Endothelial cell (in vitro differentiated cells): ENCODE measurements at regions not wholly inside any gene's neighbourhood (a gene's known extent, or its start where the extent isn't known, plus 50 kb on each side); places are given as distances from the start of the nearest gene placed in this dataset.

Source experiments
- DNase-seq: peaks from one replicate; pipeline ENCODE4 v3.0.0; 2021; ENCODE audit warnings: low spot score
- H3K27ac Mint-ChIP-seq: one replicate; pipeline ENCODE4 v1.8.0; 2021; ENCODE audit warnings: mixed read lengths, inconsistent platforms; ENCODE audit not compliant: unreplicated experiment
- H3K27me3 Mint-ChIP-seq: one replicate; pipeline ENCODE4 v1.8.0; 2021; ENCODE audit warnings: mild to moderate bottlenecking, moderate library complexity, mixed read lengths, inconsistent platforms; ENCODE audit not compliant: unreplicated experiment
- H3K36me3 Mint-ChIP-seq: one replicate; pipeline ENCODE4 v1.8.0; 2021; ENCODE audit warnings: mild to moderate bottlenecking, low read depth, mixed read lengths, inconsistent platforms; ENCODE audit not compliant: unreplicated experiment
- H3K4me1 Mint-ChIP-seq: one replicate; pipeline ENCODE4 v1.8.0; 2021; ENCODE audit warnings: mild to moderate bottlenecking, mixed read lengths, inconsistent platforms; ENCODE audit not compliant: unreplicated experiment
- H3K4me3 Mint-ChIP-seq: one replicate; pipeline ENCODE4 v1.8.0; 2021; ENCODE audit warnings: mild to moderate bottlenecking, mixed read lengths, inconsistent platforms; ENCODE audit not compliant: unreplicated experiment
- H3K9me3 Mint-ChIP-seq: one replicate; pipeline ENCODE4 v1.8.0; 2021; ENCODE audit warnings: mixed read lengths, inconsistent platforms; ENCODE audit not compliant: unreplicated experiment
- CTCF ChIP-seq: fragments of 200-600 bp; sonication (generic); IDR thresholded peaks from one replicate; pipeline ENCODE4 v1.5.0; 2021; ENCODE audit warnings: antibody characterized with exemption; ENCODE audit not compliant: unreplicated experiment

DNA sequence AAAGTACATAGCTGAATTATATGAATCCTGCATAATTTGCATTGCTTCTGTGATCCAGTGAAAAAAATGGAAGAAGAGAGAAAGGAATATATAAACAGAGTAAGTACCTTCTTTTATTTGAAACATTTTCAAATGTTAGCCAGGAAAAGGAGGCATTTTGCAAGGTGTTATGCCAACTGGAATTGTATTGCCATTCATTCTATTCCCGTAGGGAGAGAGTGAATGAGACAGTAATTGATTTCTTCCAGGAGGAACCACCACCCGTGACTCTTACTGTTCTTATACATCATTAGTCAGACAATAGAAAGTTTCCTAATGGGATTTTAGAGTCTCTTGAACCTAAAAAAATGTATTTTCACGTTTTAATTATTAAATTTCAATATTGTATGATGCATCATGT lies 324.1 kb upstream of the ALCAM start:
- no peak for DNase-seq
- H3K9me3 Mint-ChIP-seq = no peaks in the 10 kb centered on the region
- H3K27ac Mint-ChIP-seq = no peak overlapping the region
- no peak for TF ChIP-seq CTCF
- H3K4me3 Mint-ChIP-seq = no peak overlapping the region
- no peaks in the 10 kb centered on the region for H3K27me3 Mint-ChIP-seq
- H3K36me3 Mint-ChIP-seq = no peaks in the 10 kb centered on the region
- H3K4me1 Mint-ChIP-seq = peaks cover 8% of the 10 kb centered on the region

- H3K4me1 Mint-ChIP-seq = no peaks in the 10 kb centered on the region
- H3K27me3 Mint-ChIP-seq = peaks cover 3% of the 10 kb centered on the region
- no peak for TF ChIP-seq CTCF
- no peaks in the 10 kb centered on the region for H3K9me3 Mint-ChIP-seq
- DNase-seq = no peak
- H3K36me3 Mint-ChIP-seq = no peaks in the 10 kb centered on the region
- H3K27ac Mint-ChIP-seq = no peak overlapping the region
- no peak overlapping the region for H3K4me3 Mint-ChIP-seq
Measured at GRCh38 chr3:105051111-105051510, 315.6 kb upstream of the ALCAM start.

GRCh38 chr3:105051972-105052371 lies 314.7 kb upstream of the ALCAM start:
- Mint-ChIP-seq H3K27me3 (peaks cover 3% of the 10 kb centered on the region), H3K9me3 (no peaks in the 10 kb centered on the region), H3K36me3 (no peaks in the 10 kb centered on the region), H3K4me1 (no peaks in the 10 kb centered on the region), H3K27ac (no peak overlapping the region), H3K4me3 (no peak overlapping the region)
- TF ChIP-seq CTCF = no peak
- DNase-seq = no peak

GRCh38 chr3:105062853-105063252 lies 303.9 kb upstream of the ALCAM start:
- H3K4me1 Mint-ChIP-seq = no peaks in the 10 kb centered on the region
- DNase-seq = no peak
- no peak overlapping the region for H3K4me3 Mint-ChIP-seq
- H3K27me3 Mint-ChIP-seq = no peaks in the 10 kb centered on the region
- no peaks in the 10 kb centered on the region for H3K9me3 Mint-ChIP-seq
- no peak for TF ChIP-seq CTCF
- no peak overlapping the region for H3K27ac Mint-ChIP-seq
- no peaks in the 10 kb centered on the region for H3K36me3 Mint-ChIP-seq

DNA sequence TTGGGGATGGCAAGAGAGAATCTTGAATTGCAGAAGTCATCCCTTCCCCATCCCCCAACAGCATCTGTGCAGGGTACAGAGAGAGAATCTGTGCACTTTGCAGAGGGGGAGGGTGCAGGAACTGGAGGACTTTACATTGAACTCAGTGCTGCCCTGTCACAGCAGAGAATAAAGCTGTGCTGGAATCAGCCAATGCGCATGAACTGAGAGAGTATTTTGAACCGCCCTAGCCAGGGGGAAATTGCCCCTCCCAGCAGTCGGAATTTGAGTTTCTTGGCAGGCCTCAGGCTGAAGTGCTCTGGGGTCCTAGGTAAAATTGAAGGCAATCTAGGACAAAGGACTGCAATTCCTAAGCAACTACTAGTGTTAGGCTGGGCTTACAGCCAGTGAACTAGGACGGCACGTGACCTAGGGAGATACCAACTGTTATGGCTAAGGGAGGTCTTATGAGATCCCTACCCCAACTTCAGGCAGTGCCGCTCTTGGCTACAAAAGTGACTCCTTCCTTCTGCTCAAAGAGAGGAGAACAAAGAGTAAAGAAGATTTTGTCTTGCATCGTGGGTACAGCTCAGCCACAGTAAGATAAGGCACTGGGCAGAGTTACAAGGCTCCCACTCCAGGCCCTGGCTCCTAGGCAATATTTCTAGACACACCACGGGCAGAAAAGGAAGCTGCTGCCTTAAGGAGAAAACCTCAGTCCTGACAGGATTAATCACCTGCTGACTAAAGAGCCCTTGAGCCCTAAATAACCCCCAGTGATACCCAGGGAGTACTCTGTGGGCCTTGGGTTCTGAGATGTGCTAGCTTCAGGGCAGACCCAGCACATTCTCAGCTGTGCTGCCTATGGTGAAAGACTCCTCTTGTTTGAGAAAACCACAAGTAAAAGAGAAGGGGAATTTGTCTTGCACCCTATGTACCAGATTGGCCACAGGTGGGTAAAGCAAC lies 300.5 kb upstream of the ALCAM start:
- no peak for DNase-seq
- H3K27ac Mint-ChIP-seq = no peak overlapping the region
- no peaks in the 10 kb centered on the region for H3K4me1 Mint-ChIP-seq
- H3K4me3 Mint-ChIP-seq = no peak overlapping the region
- no peaks in the 10 kb centered on the region for H3K36me3 Mint-ChIP-seq
- no peaks in the 10 kb centered on the region for H3K27me3 Mint-ChIP-seq
- no peak for TF ChIP-seq CTCF
- H3K9me3 Mint-ChIP-seq = no peaks in the 10 kb centered on the region
